ENCODE measurements at regions not wholly inside any gene's neighbourhood (a gene's known extent, or its start where the extent isn't known, plus 50 kb on each side); places are given as distances from the start of the nearest gene placed in this dataset.

- H3K4me3 ChIP-seq (ENCODE audit: low read depth, low read length, poor library complexity, severe bottlenecking) = no peak overlapping the region
- CTCF ChIA-PET = no interaction called here
- no peaks in the 10 kb centered on the region for H3K9me3 ChIP-seq (ENCODE audit: low read depth, low read length, poor library complexity, severe bottlenecking)
- H3K36me3 ChIP-seq (ENCODE audit: insufficient read depth, low read length, poor library complexity, severe bottlenecking) = no peaks in the 10 kb centered on the region
- H3K27ac ChIP-seq (ENCODE audit: low read depth, low read length, poor library complexity, severe bottlenecking) = no peak overlapping the region
- H3K4me1 ChIP-seq (ENCODE audit: insufficient read depth, low read length, poor library complexity, severe bottlenecking) = no peaks in the 10 kb centered on the region
- TF ChIP-seq CTCF (conservative IDR thresholded peaks at IDR 0.05; ENCODE audit: low read depth, low read length) = no peak
- TF ChIP-seq EZH2 (IDR thresholded peaks at IDR 0.05; ENCODE audit: borderline replicate concordance, low read depth, low read length, poor library complexity, severe bottlenecking) = no peak
- BruUV-seq (replicated peaks) = no TSS peak
- DNase-seq (ENCODE audit: low spot score) = no peak
- intact Hi-C loops (cut with micrococcal nuclease; ENCODE audit: unreplicated experiment) = no loop called here
- POLR2A ChIA-PET (ENCODE audit: low non-redundant PET) = no interaction called here
- no peaks in the 10 kb centered on the region for H3K27me3 ChIP-seq (replicated peaks; ENCODE audit: insufficient read depth, low read depth, low read length, poor library complexity)
Measured at GRCh38 chr10:93215312-93215711, 141.6 kb downstream of the CYP26A1 start.

- H3K4me3 ChIP-seq (ENCODE audit: low read depth, low read length, poor library complexity, severe bottlenecking) = no peak overlapping the region
- no peak for TF ChIP-seq CTCF (conservative IDR thresholded peaks at IDR 0.05; ENCODE audit: low read depth, low read length)
- TF ChIP-seq EZH2 (IDR thresholded peaks at IDR 0.05; ENCODE audit: borderline replicate concordance, low read depth, low read length, poor library complexity, severe bottlenecking) = no peak
- POLR2A ChIA-PET (ENCODE audit: low non-redundant PET) = no interaction called here
- no peak for DNase-seq (ENCODE audit: low spot score)
- BruUV-seq (replicated peaks) = no TSS peak
- H3K27ac ChIP-seq (ENCODE audit: low read depth, low read length, poor library complexity, severe bottlenecking) = no peak overlapping the region
- no peaks in the 10 kb centered on the region for H3K4me1 ChIP-seq (ENCODE audit: insufficient read depth, low read length, poor library complexity, severe bottlenecking)
- H3K36me3 ChIP-seq (ENCODE audit: insufficient read depth, low read length, poor library complexity, severe bottlenecking) = no peaks in the 10 kb centered on the region
- H3K9me3 ChIP-seq (ENCODE audit: low read depth, low read length, poor library complexity, severe bottlenecking) = no peaks in the 10 kb centered on the region
- H3K27me3 ChIP-seq (replicated peaks; ENCODE audit: insufficient read depth, low read depth, low read length, poor library complexity) = no peaks in the 10 kb centered on the region
- intact Hi-C loops (cut with micrococcal nuclease; ENCODE audit: unreplicated experiment) = no loop called here
- CTCF ChIA-PET = no interaction called here
Measured at GRCh38 chr10:93216341-93216985, 142.8 kb downstream of the CYP26A1 start.

GRCh38 chr10:93218386-93218785 lies 144.7 kb downstream of the CYP26A1 start:
- Histone ChIP-seq H3K36me3 (ENCODE audit: insufficient read depth, low read length, poor library complexity, severe bottlenecking) (no peaks in the 10 kb centered on the region), H3K9me3 (ENCODE audit: low read depth, low read length, poor library complexity, severe bottlenecking) (no peaks in the 10 kb centered on the region), H3K4me1 (ENCODE audit: insufficient read depth, low read length, poor library complexity, severe bottlenecking) (no peaks in the 10 kb centered on the region), H3K27ac (ENCODE audit: low read depth, low read length, poor library complexity, severe bottlenecking) (no peak overlapping the region), H3K4me3 (ENCODE audit: low read depth, low read length, poor library complexity, severe bottlenecking) (no peak overlapping the region), H3K27me3 (replicated peaks; ENCODE audit: insufficient read depth, low read depth, low read length, poor library complexity) (no peaks in the 10 kb centered on the region)
- DNase-seq (ENCODE audit: low spot score) = no peak
- intact Hi-C loops (cut with micrococcal nuclease; ENCODE audit: unreplicated experiment) = no loop called here
- POLR2A ChIA-PET (ENCODE audit: low non-redundant PET) = no interaction called here
- CTCF ChIA-PET = no interaction called here
- no TSS peak for BruUV-seq (replicated peaks)
- TF ChIP-seq CTCF (conservative IDR thresholded peaks at IDR 0.05; ENCODE audit: low read depth, low read length) (no peak), EZH2 (IDR thresholded peaks at IDR 0.05; ENCODE audit: borderline replicate concordance, low read depth, low read length, poor library complexity, severe bottlenecking) (no peak)
